BJ (cell line): ENCODE measurements at regions not wholly inside any gene's neighbourhood (a gene's known extent, or its start where the extent isn't known, plus 50 kb on each side); places are given as distances from the start of the nearest gene placed in this dataset.

Source experiments
- CTCF ChIA-PET: fragments of 350-600 bp; formaldehyde crosslinking; extraction: SDS; loops from one replicate; lab custom pipeline; 2021; ENCODE audit warnings: antibody characterized with exemption, inconsistent platforms; lab: Yijun Ruan, JAX
- POLR2A ChIA-PET: fragments of 300-600 bp; sonication (Branson Sonifier 250); formaldehyde crosslinking; extraction: SDS; loops from one replicate; lab custom pipeline; 2021; ENCODE audit warnings: antibody characterized with exemption; lab: Charles Lee
- DNase-seq: peaks from one replicate; pipeline ENCODE4 v3.0.0-alpha.2; 2011; ENCODE audit warnings: low read depth
- H3K27me3 ChIP-seq: 2 replicates; pipeline ENCODE4 v1.6.0; 2011; ENCODE audit warnings: low read length; ENCODE audit not compliant: control insufficient read depth, insufficient read depth
- H3K36me3 ChIP-seq: 2 replicates; pipeline ENCODE4 v1.5.1; 2011; ENCODE audit warnings: low read length; ENCODE audit not compliant: control insufficient read depth, insufficient read depth
- H3K4me3 ChIP-seq: 2 replicates; pipeline ENCODE4 v1.5.1; 2011; ENCODE audit warnings: low read depth, mild to moderate bottlenecking, control low read depth, low read length
- CTCF ChIP-seq: IDR thresholded peaks from 2 replicates; pipeline ENCODE4 v1.5.1; 2011; ENCODE audit warnings: low read depth, mild to moderate bottlenecking, control low read depth, inconsistent platforms, low read length, moderate library complexity; ENCODE audit not compliant: insufficient read depth

- H3K36me3 ChIP-seq: no peaks in the 10 kb centered on the region
- CTCF ChIA-PET: no interaction called here
- no peaks in the 10 kb centered on the region for H3K27me3 ChIP-seq
- no peak overlapping the region for H3K4me3 ChIP-seq
- POLR2A ChIA-PET: no interaction called here
- no peak for DNase-seq
- TF ChIP-seq CTCF: no peak
Measured at GRCh38 chr4:79613269-79613935, 205.4 kb upstream of the GK2 start.

GRCh38 chr4:79611026-79611425 lies 203.0 kb upstream of the GK2 start:
- Histone ChIP-seq H3K4me3 (no peak overlapping the region), H3K36me3 (no peaks in the 10 kb centered on the region), H3K27me3 (no peaks in the 10 kb centered on the region)
- no peak for DNase-seq
- ChIA-PET CTCF (no interaction called here), POLR2A (no interaction called here)
- no peak for TF ChIP-seq CTCF

GRCh38 chr4:79609817-79610216 lies 201.8 kb upstream of the GK2 start:
- DNase-seq: no peak

GRCh38 chr4:79607979-79608378 lies 200.0 kb upstream of the GK2 start:
- Histone ChIP-seq H3K4me3 (no peak overlapping the region), H3K27me3 (no peaks in the 10 kb centered on the region), H3K36me3 (no peaks in the 10 kb centered on the region)
- CTCF ChIA-PET: no interaction called here
- POLR2A ChIA-PET: no interaction called here
- TF ChIP-seq CTCF: no peak
- no peak for DNase-seq

More at GRCh38 chr4:79609817-79610216, 201.8 kb upstream of the GK2 start:
- TF ChIP-seq CTCF: no peak
- POLR2A ChIA-PET: no interaction called here
- no peaks in the 10 kb centered on the region for H3K27me3 ChIP-seq
- no peak overlapping the region for H3K4me3 ChIP-seq
- CTCF ChIA-PET: interaction anchor here (0.9 kb wide), 1 partner anchor 11 kb away, joined by 3 read pairs; no protein-coding TSS in a partner anchor
- H3K36me3 ChIP-seq: no peaks in the 10 kb centered on the region

GRCh38 chr4:79604152-79604551 lies 196.1 kb upstream of the GK2 start:
- CTCF ChIA-PET: interaction anchor here (1.4 kb wide), 1 partner anchor 11 kb away, joined by 3 read pairs; no protein-coding TSS in a partner anchor
- Histone ChIP-seq H3K36me3 (no peaks in the 10 kb centered on the region), H3K27me3 (no peaks in the 10 kb centered on the region), H3K4me3 (no peak overlapping the region)
- TF ChIP-seq CTCF: no peak
- POLR2A ChIA-PET: no interaction called here
- no peak for DNase-seq
